T-helper 9 cell (primary cell): ENCODE measurements at regions not wholly inside any gene's neighbourhood (a gene's known extent, or its start where the extent isn't known, plus 50 kb on each side); places are given as distances from the start of the nearest gene placed in this dataset.

Experiments
- DNase-seq: peaks from one replicate; pipeline ENCODE4 v3.0.0-alpha.2; 2020

GRCh38 chr15:31245756-31246155 is 80.9 kb upstream of the KLF13 start:
- no peak for DNase-seq

GRCh38 chr15:31247404-31247803 is 79.2 kb upstream of the KLF13 start:
- DNase-seq, result no peak

GRCh38 chr15:31248263-31248662 is 78.4 kb upstream of the KLF13 start:
- no peak for DNase-seq

- DNase-seq, result no peak
These were observed 77.7 kb upstream of the KLF13 start for GRCh38 chr15:31248951-31249350.

GRCh38 chr15:31250033-31250432 is 76.6 kb upstream of the KLF13 start:
- DNase-seq, result no peak

GRCh38 chr15:31251165-31251564 is 75.5 kb upstream of the KLF13 start:
- DNase-seq, result no peak

- no peak for DNase-seq
These were observed 74.4 kb upstream of the KLF13 start for GRCh38 chr15:31252171-31252785.

GRCh38 chr15:31254431-31255175 is 72.0 kb upstream of the KLF13 start:
- no peak for DNase-seq

- no peak for DNase-seq
These were observed 71.5 kb upstream of the KLF13 start for GRCh38 chr15:31255176-31255510.

GRCh38 chr15:31255732-31256377 is 70.8 kb upstream of the KLF13 start:
- no peak for DNase-seq

- no peak for DNase-seq
These were observed 70.0 kb upstream of the KLF13 start for GRCh38 chr15:31256378-31257265.

GRCh38 chr15:31257286-31257685 is 69.3 kb upstream of the KLF13 start:
- DNase-seq, result no peak

GRCh38 chr15:31258260-31258659 is 68.4 kb upstream of the KLF13 start:
- no peak for DNase-seq

- no peak for DNase-seq
These were observed 66.9 kb upstream of the KLF13 start for GRCh38 chr15:31259562-31260252.

- DNase-seq, result no peak
These were observed 65.9 kb upstream of the KLF13 start for GRCh38 chr15:31260646-31261265.

- no peak for DNase-seq
These were observed 65.1 kb upstream of the KLF13 start for GRCh38 chr15:31261266-31262142.

- DNase-seq, result no peak
These were observed 64.5 kb upstream of the KLF13 start for GRCh38 chr15:31262143-31262530.

GRCh38 chr15:31262901-31263671 is 63.5 kb upstream of the KLF13 start:
- no peak for DNase-seq

GRCh38 chr15:31263751-31264558 is 62.7 kb upstream of the KLF13 start:
- peak; percentile 66 for DNase-seq
